SW 1271 (cell line): ENCODE measurements at regions not wholly inside any gene's neighbourhood (a gene's known extent, or its start where the extent isn't known, plus 50 kb on each side); places are given as distances from the start of the nearest gene placed in this dataset.
"Not testable (repeated sequence)": the region's sequence is repeated elsewhere in the genome, so short reads cannot be mapped to it uniquely, and the experiment has no call there.

Source experiments
- DNase-seq, 2 experiments: peaks; one replicate each; lab custom pipeline; 2025; lab: John Stamatoyannopoulos, UW

DNA sequence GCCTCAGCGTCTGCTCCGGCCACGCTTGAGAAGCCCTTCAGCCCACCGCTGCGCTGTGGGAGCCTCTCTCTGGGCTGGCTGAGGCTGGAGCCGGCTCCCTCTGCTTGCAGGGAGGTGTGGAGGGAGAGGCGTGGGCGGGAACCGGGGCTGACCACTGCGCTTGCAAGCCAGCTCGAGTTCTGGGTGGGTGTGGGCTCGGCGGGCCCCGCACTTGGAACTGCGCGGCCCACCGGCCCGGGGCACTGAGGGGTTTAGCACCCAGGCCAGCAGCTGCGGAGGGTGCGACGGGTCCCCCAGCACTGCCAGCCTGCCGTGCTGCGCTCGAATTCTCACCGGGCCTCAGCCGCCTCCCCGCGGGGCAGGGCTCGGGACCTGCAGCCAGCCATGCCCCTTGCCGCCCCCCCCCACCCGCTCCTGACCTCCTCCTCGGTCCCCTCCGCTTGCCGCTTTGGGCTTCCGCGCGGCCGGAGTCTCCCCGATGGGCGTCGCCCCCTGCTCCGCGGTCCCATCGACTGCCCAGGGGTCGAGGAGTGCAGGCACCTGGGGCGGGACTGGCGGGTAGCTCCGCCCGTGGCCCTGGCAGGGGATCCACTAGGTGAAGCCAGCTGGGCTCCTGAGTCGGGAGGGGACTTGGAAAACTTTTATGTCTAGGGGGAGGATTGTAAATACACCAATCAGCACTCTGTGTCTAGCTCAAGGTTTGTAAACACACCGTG lies 106.7 kb downstream of the RAP2B start:
- DNase-seq: no peak

DNA sequence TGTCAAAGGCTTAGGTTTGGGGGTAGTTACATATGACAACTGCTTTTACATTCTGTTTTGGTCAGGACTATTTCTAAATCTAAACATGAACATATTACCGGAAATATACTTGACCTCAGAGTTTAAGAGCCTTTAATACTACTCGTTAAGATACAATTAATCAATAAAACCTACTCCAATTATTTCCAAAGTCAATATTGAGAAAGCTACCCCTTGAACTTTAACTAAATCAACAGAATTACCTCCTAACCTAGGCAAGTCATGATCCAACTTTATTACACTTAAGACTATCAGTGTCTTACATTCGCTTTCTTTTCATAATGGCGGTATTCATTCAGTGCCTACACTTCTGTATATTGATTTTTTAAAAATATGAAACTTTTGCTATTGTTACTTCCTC lies 107.7 kb downstream of the RAP2B start:
- DNase-seq: no peak

DNA sequence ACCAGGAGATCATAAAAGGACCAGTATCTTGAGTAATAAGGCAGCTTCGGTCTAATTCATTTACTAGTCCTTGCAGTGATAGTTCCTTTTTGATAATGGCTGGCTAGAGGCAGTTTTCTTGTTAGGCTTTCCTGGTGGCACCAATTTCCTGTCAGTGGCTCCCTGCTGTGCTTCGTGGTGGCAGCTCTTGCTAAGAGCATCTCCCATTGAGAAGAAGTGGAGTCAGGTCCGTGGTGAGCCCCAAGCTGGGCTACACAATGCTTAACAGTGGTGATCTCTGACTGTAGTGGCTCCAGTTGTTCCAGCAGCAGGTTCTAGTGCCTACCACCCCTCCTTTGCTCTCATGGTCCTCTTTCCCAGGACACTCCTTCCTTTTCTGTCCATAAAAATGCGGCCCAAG lies 111.2 kb downstream of the RAP2B start:
- no peak for DNase-seq

DNA sequence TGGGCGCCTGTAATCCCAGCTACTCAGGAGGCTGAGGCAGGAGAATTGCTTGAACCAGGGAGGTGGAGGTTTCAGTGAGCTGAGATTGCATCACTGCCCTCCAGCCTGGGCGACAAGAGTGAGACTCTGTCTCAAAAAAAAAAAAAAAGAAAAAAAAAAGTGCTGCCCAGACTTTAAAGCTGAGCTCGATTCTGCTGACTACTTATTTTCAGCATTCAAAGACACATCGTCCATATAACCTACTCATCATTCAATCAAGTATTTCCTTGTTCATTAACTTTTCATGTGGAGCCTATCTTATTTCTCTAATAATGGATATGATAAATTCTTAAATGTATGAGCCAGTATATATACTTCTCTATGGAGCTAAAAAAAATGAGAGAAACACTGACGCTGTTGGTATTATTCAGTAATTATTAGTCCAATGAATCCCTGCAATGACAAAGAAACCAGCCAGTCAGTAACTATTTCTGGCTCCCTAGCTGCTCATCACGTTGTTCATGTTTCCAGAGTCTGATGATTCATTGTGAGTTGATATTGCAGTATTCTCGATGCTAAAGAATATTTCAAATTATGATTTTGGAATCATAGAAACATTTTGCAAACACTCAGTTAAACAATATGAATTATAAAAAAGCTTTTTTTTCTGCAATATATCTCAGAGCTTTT lies 111.9 kb downstream of the RAP2B start:
- no peak for DNase-seq

DNA sequence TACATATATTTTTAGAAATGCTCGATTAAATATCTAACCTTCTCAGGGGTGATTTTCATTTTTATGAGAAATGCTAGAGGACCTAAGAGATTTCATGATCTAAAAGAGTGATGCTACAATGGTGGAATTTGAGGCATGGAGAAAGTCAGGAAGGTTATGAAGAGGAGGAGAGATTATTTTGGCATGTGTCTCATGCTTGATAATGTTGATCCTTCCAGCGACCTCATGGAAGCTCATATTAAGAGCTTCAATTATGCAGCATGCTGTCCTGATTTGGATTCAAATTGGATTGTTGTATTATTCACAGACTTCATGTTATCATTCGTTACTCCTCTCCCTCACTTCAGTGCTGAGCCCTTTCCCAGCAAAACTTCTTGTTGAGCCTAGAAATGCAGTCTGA lies 112.5 kb downstream of the RAP2B start:
- no peak for DNase-seq

DNA sequence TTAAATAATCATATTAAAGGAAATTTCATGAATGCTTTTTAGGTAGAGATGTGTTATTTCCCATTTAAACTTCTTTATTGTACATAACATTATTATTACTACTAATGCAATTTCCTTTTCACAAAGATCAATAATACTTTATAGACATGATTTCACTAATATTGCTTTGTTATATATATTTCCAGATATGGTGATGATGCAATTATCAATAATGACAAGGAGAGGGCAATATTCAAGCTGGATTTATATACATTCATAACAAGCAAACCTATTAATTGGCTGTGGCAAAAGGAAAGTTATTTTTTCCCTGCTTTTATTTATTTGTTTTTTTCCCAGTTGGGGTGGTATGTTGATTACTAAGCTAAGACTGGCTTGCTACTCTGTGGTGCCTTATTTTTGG lies 113.5 kb downstream of the RAP2B start:
- DNase-seq: no peak

DNA sequence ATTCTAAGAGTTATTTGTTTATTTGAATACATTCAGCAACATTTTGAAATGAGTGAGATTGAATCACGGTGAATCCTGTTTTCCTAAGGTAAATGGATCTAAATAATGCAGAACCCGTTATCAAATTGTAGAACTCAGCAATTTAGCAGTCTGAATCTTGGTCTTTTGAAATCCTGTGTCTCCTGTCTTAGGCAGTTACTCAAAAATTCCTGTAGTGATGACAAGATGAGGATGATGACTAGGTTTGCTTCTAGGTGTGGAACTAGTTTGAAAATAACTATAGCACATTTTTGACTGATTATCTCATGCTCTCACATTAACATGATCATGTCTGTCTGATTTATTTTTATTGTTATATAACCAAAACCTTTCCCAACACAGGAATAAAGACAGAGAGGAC lies 115.0 kb downstream of the RAP2B start:
- peak in 1 of 2 experiments; percentile 16 for DNase-seq

DNA sequence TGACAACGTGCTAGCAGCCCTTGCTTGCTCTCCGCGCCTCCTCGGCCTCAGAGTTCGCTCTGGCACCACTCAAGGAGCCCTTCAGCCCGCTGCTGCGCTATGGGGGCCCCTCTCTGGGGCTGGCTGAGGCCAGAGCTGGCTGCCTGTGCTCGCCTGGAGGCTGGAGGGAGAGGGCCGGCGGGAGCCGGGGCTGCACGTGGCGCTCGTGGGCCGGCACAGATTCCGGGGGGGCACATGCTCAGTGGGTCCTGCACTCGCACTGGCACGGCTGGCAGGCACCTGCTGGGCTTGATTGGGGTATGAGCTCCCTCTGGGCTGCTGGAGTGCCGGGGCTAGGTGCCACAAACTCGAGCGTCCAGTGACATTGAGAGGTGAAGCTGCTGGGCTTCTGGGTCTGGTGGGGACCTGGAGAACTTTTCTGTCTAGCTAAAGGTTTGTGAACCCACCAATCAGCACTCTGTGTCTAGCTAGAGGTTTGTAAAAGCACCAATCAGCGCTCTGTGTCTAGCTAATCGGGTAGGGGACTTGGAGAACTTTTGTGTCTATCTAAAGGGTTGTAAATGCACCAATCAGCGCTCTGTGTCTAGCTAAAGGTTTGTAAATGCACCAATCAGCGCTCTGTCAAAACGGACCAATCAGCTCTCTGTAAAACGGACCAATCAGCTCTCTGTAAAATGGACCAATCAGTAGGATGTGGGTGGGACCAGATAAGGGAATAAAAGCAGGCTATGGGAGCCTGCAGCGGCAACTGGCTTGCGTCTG lies 119.4 kb downstream of the RAP2B start:
- not testable (repeated sequence) for DNase-seq

DNA sequence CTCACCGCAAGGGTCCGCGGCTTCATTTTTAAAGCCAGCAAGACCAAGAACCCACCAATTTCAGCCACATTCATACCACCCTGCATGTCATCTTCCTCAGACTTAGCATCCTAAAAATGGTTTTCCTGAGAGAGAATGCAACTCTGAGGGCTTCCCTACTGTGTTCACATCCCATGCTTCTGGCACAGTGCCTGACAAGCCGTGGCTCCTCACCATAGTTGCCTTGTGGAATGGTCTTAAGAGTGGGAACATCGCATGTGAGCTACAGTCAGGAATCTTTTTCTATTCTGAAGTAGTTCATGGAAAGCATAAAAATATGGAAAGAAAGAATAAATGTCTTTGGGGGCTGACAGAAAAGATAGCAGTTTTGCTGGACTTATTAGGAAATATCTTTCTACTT lies 120.3 kb downstream of the RAP2B start:
- no peak for DNase-seq

DNA sequence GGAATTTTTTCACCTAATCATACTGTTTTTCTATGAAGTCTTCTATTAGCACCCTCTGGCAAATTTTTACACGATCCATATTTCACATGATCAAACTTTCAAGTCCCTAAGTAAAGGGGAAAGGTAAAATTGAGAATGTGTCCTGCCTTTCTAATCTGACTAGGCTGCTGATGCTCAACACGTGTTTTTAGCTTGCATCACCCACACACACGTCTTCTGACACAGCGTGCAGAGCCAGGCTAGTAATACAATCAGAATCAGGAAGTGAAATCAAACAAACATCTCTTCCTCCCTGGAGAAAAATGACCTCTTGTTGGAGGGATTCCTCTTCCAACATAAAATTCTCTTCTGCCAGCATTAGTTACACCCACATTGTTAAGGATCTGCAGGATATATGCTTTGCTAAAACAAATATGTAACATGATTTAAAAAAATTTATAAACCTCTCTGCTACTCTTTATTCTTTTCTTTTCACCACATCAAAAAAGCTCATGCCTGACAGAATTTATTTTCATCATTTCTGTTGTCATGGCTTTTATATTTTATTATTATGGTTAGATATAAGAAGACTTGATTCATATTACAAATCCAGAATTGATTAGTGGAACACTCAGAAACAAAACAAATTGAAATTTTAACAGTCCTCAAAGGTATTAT lies 122.4 kb downstream of the RAP2B start:
- DNase-seq: peak; percentile 18 to 71

DNA sequence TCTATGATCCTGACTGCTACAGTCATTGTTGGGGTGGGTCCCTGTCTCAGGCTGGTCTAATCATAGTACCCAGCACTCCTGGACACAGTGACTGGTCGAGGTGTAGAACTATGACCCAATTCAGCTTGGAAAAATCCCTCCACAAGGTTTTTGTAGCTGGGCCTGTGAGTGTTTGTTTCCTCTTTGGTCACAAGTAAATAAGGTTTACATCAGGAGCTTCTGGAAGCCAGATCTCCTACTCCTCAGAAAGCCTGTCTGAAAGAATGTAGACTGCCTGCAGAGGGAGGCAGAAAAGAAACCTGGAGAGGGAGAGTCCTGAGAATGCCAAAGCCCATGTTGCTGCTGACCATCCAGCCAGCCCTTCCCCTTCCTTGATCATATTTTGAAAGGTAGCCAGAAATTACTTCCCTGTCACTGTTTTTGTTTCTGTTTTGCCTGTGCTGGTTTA lies 123.2 kb downstream of the RAP2B start:
- peak in 1 of 2 experiments; percentile 46 for DNase-seq

DNA sequence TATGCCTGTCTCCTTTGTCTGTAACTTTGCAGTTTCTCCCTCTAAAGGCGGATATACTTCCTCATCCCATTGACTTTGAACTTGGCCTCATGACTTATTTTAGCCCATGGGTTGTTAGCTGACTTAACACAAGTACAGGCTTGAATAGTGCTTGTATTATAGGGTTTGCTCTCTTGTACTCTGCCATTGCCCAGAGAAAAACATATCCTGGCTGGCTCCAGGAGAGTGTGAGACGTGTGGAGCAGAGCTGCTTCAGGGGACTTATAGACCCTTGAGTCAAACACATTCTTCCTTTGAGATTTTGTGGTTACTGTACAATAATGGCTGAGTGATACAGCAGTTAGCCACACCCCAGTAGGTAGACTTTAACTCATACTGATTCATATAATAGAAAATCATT lies 124.0 kb downstream of the RAP2B start:
- no peak for DNase-seq

DNA sequence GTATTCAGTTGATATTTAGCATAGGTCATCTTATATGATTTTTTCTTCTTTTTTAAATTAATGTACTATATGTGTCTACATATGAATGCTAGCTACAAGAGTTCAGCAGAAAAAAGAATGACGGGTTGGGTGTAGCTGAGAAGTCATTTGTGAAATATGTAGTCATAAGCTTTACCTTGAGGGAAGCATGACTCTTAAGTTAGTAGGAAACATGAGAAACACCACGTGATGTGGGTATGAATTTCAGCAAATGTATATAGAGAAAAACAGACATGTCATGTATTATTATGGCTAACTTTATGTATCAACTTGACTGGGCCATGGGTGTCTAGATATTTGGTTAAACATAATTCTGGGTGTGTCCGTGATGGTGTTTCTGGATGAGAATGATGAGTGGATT lies 125.0 kb downstream of the RAP2B start:
- DNase-seq: no peak

DNA sequence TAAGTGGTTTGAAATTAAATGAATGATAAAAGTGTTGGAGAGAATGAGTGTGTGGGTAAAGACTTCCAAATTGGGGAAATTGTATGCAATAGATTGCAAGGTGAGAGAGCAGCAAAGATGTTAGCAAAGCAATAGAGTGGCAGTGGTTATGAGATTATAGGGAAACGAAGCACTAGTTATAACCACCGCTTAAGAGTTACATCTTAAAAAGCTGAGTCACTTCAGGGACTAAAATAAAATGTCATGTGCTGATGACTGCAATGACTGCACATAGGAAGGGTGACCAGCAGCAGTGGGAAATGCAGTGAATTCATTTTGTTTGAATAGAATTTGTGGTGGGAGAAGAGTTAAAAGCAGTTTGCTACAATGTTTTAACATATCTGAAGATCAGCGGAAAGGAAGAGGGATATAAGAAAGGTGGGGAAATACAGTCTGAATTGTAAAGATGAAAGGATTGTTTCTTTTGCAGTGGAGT lies 127.3 kb downstream of the RAP2B start:
- no peak for DNase-seq

DNA sequence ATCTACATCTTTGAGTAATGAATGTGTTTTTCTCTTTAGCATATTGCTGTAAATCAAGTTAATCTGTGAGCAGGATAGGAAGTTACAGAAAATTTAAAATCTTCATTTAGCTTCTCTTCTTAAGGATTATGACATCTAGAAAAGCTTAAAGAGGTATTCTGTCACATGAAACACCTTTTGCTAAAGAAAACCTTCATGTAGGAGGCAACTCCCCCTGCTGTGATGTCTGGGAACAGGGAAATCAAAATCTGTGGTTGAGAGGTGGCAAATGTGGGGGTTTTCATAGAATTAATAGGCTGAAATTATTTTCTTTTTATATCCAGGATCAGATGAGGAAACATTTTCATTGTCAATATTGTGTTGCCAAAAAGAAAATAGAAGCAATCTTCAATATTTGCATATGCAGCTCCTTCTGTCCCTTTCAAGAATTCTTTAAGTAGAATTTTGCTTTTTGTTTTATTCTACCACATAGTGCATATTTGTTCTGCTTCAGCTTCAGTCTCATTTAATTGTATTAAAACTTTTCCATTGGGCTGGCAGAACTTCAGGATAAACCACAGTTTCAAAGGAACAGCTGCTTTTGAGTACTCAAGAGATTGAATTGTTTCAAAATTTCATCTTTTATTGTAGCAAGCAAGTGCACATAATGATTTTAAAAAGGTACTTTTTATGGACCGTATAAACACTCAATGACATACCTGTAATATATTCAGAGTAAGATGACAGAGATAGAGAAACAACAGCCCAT lies 128.4 kb downstream of the RAP2B start:
- peak in 1 of 2 experiments; percentile 19 for DNase-seq

DNA sequence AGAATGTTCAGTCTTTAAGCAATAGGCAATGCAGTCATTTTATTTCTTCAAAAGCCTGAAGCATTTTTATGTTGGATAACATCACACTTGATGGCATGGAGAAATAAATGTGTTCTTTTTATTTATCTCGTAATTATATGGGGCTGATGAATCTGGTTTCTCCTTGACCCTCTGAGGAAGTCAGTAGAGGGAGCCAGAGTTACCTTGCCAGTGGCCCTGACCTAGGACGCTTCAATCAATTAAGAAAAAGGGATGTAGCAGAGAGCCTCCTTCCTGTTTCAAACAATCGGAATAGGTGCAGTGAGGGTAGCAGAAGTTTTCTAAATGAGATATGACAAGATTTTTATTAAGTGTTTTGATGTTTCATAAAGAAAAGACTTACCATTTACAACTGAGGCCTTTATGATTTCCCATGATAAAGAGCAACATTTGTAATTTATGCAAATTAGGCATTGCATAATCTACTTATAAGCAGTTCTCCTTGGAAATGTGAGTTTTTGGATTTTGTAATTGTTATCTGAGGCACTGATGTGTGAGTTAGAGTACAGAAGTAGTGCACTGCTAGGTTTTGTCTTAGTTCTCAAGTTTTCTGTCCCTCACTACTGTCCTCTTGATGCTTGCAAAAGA lies 129.1 kb downstream of the RAP2B start:
- peak in 1 of 2 experiments; percentile 45 for DNase-seq

DNA sequence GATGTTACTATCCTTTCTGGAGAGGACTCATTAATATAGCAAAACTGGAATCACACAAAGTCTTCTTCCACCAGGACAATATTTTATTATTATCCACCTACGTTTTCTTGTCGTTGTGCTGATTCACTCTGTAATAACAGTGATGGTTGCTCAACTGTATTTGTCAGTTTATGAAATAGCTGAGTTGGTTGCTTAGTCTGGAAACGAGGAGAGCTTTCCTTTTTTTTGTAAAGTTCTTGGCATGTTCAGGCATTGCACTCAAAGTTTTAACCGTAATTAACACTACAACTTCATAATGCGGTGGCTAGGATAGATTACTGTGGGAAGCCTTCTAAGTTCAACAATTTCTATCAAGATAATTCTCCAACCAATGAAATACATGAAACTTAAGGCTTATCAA lies 131.2 kb downstream of the RAP2B start:
- no peak for DNase-seq

DNA sequence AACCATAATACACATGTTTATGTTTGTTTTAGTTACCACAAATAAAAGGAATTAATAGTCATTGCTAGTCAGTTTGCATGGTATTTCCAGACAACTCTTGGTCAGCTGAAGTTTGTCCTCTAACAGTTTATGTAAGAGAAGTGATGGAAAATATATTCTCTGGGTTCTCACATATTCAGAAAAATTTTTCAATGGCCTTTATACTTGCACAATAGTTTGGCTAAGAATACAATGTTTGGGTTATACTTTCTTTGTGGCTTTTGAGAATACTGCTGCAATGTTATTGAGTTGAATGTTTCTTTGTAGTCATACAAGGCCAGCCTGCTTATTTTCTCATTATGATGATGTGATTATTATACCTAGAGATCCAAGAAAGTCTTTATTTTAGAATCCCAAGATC lies 133.9 kb downstream of the RAP2B start:
- no peak for DNase-seq

DNA sequence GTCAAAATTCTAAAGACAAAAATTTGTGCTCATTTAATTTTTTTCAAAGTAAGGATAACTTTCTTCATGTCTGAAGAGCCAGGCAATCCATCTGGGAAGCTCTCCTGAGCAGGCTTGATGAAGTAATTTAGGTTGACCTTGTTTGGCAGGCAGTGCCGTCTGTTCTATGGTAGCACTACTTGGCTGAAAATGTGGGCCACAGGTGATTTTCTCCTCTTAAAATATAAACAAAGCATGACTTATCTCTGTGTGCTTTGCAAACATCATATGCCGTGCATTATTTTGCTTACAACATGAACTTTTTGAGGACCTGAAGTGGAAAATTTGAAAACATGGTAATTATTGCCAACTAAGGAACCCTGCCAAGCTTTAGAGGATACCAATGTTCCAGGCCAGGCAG lies 143.2 kb downstream of the RAP2B start:
- DNase-seq: no peak

DNA sequence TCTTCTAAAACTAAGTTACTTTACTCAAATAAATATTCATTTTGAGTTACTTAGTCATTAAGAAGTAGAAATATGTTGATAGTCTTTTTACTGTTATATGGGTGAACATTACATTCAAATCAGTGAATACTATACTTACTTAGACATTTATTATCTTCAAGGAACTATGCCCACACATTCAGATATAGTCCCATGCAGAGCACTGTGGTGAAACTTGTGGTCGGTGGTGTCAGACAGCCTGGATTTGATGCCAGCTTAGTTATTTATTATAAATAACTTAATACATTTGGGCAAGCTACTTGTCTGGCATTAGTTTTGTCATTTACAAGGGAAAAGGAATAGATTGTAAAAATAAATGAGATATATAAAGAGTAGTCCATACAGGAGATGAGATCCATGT lies 149.5 kb downstream of the RAP2B start:
- no peak for DNase-seq

DNA sequence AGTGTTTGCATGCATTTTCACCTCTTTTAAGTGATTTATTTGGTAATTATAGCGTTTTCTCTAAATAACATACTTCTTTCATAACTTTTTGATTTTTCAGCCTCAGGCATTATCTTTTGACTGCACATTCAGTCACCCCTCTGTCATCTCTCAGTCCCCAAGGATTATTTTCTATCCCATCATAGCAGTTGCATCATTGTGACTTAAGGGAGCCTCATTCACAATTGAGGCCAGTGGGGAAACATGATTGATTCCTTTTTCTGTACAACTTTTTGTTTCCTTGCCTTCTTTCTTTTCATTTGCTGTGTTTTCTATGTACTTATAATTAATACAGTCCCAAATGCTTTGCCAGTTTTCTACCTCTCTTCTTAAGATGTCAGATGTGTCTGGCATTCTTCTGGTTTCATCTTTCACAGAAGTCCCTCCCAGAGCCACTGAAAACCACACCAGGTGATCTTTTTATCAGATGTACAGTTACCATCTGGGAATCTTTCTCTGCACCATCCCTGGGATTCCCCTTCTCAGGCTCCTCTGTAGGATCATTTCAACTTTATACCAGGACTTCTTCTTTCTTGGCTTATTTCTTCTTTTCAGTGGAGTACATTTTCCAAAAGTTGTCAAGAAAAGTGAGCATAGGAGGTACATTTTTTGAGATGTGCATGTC lies 151.4 kb downstream of the RAP2B start:
- DNase-seq: no peak
